ENCODE measurements at regions not wholly inside any gene's neighbourhood (a gene's known extent, or its start where the extent isn't known, plus 50 kb on each side); places are given as distances from the start of the nearest gene placed in this dataset.

- TF ChIP-seq CTCF (IDR thresholded peaks at IDR 0.05) (no peak), POLR2A (IDR thresholded peaks at IDR 0.05) (no peak)
These were observed 102.8 kb upstream of the RASSF8 start for GRCh38 chr12:25855716-25856115.
